ENCODE measurements at regions not wholly inside any gene's neighbourhood (a gene's known extent, or its start where the extent isn't known, plus 50 kb on each side); places are given as distances from the start of the nearest gene placed in this dataset.
A peak's percentile ranks its signal among the peaks of the same experiment; 100 is the strongest.
"Not testable (repeated sequence)": the region's sequence is repeated elsewhere in the genome, so short reads cannot be mapped to it uniquely, and the experiment has no call there.

DNA sequence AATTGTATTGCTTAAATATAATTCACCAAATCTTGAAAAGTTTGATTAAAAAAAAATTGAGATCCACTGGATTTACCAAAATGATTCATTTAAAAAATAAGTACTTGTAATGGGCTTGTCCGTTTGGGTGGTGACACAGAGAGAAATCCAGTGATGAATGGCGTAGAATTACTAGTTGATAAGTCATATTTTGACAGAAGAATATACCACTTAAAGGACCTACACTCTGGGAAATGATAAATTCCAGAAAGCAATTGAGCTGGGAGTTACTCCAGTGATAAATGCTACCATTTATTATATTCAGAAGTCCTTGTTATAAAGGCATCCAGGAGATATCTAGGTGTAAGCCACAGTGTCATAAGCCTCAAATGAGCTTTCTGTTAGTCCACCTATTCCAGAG, 141.8 kb upstream of the CFAP20DC start:
- DNase-seq (ENCODE audit: low spot score) = no peak

- DNase-seq (ENCODE audit: low spot score) = no peak
Observed at GRCh38 chr3:59189939-59190338, 140.1 kb upstream of the CFAP20DC start.

DNA sequence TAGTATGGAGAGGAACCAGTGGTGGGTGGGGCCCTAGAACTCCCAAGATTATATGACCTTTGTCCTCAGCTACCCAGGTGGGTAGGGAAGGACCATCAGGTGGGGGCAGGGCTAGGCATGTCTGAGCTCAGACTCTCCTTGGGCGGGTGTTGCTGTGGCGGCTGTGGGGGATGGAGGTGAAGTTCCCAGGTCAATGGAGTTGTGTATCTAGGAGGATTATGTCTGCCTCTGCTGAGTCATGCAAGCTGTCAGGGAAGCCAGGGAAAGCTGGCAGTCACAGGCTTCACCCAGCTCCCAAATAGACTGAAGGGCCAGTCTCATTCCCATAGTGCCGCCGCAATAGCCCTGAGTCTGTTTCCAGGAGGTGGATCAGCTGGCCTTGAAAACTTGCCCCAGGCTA, 139.7 kb upstream of the CFAP20DC start:
- DNase-seq (ENCODE audit: low spot score) = no peak

- DNase-seq (ENCODE audit: low spot score) = no peak
Observed at GRCh38 chr3:59186725-59187124, 136.9 kb upstream of the CFAP20DC start.

GRCh38 chr3:59185591-59186369, 136.0 kb upstream of the CFAP20DC start:
- no peak for DNase-seq (ENCODE audit: low spot score)

DNA sequence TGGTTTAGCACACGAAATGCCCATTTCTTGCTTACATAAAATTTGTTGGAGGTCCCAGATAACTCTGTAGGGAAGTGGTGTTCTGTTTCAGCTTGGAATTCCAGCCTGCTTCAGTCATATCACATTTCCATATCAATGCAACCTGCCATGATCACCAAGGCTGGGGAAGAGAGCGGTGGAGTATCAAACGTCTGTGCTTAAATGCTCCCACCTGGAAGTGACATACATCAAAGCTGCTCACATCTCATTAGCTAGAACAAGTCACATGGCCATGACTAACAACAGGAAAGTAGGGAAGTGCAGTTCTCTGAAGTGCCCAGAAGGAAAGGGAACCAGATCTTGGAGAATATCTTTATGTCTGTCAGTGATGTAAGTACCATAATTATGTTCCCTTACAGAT, 130.2 kb upstream of the CFAP20DC start:
- no peak for DNase-seq (ENCODE audit: low spot score)

DNA sequence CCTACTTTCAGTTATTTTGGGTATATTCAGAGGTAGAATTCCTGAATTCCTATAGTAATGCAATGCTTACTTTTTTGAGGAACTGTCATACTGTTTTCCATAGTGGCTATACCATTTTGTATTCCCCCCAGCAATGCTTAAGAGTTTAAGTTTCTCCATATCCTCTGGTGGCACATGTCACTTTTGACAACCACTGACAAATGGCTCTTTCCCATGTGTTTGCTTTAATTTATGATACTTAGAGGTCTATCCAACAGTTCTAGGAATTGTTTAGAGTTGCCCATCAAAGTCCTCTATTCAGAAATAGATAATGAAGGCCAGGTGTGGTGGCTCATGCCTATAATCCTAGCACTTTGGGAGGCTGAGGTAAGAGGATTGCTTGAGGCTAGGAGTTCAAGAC, 128.9 kb upstream of the CFAP20DC start:
- DNase-seq (ENCODE audit: low spot score) = no peak

DNA sequence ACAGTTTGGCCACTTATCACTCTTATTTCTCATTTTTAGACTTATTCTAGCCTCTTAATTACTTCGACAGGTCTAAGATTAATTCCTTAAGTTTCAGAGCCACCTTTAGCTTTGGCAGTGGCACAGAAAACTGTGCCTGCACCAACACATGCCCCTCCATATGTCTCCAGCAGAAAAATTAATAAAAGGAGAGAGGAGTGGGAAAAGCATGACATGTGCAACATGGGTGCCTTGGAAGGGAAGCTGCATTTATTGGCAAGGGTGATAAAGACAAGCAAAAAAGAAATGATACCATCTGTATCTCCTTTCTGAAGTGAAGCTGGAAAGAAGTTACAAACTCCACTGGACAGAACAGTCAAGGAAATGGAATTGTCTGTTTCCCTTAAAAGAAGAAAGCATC, 121.7 kb upstream of the CFAP20DC start:
- no peak for DNase-seq (ENCODE audit: low spot score)

DNA sequence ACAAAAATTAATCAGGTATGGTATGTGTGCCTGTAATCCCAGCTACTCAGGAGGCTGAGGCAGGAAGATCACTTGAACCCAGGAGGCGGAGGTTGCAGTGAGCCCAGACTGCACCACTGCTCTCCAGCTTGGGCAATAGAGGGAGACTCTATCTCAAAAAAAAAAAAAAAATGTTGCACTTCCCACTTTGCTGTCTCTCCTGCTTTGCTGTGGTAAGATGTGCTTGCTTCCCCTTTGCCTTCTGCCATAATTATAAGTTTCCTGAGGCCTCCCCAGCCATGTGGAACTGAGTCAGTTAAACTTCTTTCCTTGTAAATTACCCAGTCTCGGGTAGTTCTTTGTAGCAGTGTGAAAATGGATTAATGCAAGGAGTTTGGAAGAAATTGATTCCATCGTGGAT, 120.3 kb upstream of the CFAP20DC start:
- not testable (repeated sequence) for DNase-seq (ENCODE audit: low spot score)

- DNase-seq (ENCODE audit: low spot score) = no peak
Observed at GRCh38 chr3:59167756-59168155, 117.9 kb upstream of the CFAP20DC start.

DNA sequence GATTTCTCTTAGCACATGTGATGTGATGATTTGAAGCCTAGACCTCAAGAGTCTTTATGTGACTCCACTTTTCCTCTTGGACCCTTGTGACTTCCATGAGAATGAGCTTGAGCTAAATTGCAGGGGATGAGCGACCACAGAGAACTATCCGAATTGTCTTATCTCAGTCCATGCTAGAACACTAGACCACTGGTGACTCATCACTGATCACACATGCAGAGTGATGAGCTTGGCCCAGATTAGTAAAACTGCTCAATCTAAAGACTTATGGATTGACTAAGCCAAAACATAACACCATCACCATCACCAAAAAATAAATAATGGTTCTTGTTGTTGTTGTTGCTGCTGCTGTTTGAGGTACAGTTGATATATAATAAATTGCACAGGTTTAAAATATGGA, 114.1 kb upstream of the CFAP20DC start:
- DNase-seq (ENCODE audit: low spot score) = no peak

DNA sequence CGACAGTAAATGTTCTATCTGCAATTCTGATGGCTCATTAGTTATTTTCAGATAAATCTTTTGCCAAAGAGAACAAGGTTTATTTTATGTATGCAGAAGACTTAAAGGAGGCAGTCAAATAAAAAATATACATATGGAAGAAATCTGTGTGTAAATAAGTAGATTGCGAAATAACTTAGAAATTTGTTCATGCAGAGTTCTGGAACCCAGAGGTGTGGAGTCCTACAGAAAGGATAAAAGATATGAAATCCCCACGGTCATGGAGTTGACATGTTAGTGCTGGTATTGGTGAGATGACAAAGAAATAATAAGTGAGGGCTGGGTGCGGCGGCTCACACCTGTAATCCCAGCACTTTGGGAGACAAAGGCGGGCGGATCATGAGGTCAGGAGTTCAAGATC, 111.2 kb upstream of the CFAP20DC start:
- no peak for DNase-seq (ENCODE audit: low spot score)

DNA sequence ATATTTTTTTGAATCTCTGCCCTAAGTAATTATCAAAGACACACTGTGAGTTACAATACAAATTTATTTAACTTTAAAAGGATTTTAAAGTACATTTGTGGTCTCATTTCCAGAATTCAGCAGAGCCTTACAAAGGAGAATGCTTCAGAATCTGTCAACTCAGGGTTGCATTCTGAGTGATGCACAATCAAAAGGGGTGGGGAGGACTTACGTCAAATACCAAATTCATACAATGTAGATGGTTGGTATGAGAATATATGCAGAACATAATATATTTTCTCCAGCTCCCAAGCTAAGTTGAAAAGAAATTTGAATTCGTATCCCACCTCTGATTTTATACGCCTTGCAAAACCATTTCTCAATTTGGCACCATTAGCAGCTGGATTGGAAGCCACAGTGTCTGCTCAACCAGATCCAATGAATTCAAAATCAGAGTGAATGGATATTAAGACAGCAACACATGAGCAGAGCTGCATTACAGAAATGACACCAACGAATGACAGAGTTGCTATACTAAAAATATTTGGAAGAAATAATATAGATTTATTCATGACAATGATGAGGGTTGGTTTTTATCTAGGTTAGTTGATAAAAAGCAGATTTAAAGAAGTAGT, 110.4 kb upstream of the CFAP20DC start:
- no peak for DNase-seq (ENCODE audit: low spot score)

DNA sequence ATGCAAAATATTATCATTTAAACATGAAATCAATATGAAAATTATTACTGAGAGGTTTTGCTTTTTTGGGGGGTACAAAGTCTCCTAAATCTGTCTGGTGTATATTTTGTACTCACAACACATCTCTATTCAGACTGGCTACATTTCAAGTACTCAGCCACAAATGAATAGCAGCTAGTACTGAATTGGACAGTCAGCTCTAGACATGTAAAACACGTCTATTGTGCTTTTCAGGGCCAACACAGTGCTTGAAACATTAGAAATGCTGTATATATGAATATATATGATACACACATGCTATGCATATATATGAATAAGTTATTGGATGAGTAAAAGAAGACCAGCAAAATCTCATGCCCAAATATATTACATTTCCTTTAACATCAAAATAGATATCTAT, 103.8 kb upstream of the CFAP20DC start:
- DNase-seq (ENCODE audit: low spot score) = no peak

- DNase-seq (ENCODE audit: low spot score) = no peak
Observed at GRCh38 chr3:59152943-59153342, 103.1 kb upstream of the CFAP20DC start.

DNA sequence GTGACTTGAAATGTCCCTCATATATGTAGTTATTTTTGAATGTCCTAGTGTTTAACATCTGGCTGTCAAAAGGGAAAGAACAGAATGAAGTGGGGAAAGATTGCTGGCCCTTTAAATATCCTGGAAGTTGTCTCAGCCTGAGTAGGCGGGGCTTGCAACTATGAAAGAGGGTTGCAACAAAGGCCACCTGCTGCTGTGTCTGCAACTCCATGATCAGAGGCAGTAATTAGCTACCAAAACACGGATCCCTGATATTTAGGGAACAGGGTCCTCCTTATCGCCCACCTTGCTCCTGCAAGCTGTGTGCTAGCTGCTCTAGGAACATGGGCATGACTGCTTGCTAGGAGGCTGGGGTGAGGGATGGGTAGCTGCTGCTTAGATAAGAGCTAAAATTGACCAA, 100.2 kb upstream of the CFAP20DC start:
- no peak for DNase-seq (ENCODE audit: low spot score)

DNA sequence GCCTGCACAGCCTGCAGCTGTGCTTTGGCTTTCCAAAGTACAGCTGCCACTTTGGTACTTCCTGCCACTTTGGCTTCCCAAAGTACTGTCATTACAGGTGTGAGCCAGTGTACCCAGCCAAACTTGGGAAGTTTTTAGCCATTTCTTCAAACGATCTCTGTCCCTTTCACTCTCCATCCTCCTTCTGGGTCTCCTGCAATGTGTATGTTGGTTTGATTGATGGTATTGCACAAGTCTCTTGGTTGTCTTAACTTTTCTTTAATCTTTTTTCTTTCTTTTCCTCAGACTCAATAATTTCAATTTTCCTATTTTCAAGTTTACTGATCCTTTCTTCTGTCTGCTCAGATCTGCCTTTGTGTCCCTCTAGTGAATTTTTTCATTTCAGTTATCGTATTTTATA, 99.3 kb upstream of the CFAP20DC start:
- no peak for DNase-seq (ENCODE audit: low spot score)

GRCh38 chr3:59143447-59143846, 93.6 kb upstream of the CFAP20DC start:
- no peak for DNase-seq (ENCODE audit: low spot score)

DNA sequence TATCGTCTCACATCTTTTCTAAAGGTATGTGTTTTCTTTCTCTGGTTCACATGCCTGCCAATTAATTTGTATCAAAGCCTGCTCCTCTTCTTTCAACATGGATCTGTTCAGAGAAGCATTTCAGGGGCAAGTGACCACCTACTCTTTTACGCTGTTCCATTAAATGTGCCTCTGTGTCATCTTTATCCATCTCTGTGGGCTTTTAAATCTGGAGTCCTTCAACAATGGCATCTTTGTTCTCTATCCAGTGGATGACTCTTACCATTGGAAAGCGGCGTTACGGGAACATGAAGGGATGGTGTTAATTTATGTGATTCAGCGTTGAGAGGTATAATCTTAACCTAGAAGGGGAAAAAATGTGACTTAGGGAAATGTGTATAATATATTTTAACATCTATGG, 92.7 kb upstream of the CFAP20DC start:
- no peak for DNase-seq (ENCODE audit: low spot score)

GRCh38 chr3:59138966-59139365, 89.1 kb upstream of the CFAP20DC start:
- no peak for DNase-seq (ENCODE audit: low spot score)

DNA sequence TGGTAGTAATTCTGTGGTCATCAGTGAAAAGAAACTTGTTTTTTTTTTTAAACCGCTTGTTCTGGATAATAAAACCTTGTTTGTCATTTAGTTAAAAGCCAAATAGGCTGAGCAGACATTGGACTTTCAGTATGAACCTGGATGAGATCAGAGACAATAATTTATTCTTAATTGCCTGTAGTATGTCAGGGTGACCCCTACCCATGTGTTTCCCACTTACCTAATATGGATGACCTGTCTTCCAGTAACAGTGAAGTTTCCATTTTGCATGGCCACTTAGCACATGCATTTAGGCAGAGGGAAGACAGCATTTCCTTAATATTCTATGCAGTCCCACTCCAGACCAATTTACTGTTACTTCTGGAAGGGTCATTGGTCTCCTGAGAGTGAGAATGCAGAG, 87.6 kb upstream of the CFAP20DC start:
- DNase-seq (ENCODE audit: low spot score) = no peak

DNA sequence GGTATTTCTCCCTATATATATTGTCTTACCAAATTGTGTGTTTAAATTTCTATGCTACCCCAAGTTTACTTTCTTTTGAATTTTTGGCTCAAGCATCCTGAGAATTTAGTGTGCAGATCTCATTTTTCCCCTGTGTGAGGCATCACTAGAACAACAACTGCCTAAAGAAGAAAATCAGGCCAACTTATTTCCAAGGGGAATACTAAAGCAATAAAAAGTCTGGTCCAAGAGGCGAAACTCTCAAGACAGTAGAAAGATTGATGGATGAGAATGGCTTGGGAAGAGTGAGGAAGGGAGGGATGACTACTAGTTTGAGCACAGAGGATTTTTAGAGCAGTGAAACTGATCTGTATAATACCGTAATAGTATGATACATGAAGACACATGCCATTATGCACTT, 86.3 kb upstream of the CFAP20DC start:
- DNase-seq (ENCODE audit: low spot score) = no peak

DNA sequence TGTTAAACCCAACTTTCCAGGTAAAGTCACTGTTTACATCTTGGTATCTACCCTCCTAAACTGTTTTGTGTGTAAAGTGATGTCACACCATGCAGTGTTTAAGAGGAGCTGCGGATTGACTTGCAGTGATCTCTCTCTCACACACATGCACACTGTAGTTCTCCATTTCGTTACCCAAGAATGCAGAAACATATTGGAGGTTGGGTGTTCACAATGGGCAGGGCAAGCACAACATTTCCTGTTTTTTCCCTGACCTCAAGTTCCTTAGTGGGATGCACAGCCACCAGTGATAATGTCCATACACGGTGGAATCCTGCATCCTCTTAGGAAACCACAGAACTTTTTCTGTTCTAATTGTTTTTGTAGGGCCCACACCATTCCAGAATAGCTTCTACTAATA, 85.3 kb upstream of the CFAP20DC start:
- DNase-seq (ENCODE audit: low spot score) = no peak

DNA sequence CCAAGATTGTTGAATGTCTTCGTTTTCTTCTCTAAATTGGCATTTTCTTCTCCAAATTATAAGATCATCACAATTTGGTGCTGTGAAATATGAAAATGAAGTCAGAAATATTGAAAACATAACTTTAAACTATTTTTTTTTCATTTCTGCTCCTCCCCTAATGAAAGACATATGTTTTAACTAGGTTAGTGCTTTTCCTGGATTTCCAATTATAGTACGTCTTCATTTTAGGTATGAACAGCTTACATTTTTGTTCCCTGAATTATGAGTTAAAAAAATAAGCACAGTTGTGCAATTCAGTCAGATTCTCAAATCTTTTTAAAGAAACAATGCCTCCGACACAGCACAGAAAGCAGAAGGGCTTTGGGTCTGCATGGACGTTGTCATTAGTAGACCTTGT, 83.5 kb upstream of the CFAP20DC start:
- peak; percentile 41 for DNase-seq (ENCODE audit: low spot score)
